NCI-H2227 (cell line): ENCODE measurements at regions not wholly inside any gene's neighbourhood (a gene's known extent, or its start where the extent isn't known, plus 50 kb on each side); places are given as distances from the start of the nearest gene placed in this dataset.
A peak's percentile ranks its signal among the peaks of the same experiment; 100 is the strongest.

Experiments
- DNase-seq: peaks from one replicate; lab custom pipeline; 2025; ENCODE audit not compliant: unreplicated experiment; lab: John Stamatoyannopoulos, UW

DNA sequence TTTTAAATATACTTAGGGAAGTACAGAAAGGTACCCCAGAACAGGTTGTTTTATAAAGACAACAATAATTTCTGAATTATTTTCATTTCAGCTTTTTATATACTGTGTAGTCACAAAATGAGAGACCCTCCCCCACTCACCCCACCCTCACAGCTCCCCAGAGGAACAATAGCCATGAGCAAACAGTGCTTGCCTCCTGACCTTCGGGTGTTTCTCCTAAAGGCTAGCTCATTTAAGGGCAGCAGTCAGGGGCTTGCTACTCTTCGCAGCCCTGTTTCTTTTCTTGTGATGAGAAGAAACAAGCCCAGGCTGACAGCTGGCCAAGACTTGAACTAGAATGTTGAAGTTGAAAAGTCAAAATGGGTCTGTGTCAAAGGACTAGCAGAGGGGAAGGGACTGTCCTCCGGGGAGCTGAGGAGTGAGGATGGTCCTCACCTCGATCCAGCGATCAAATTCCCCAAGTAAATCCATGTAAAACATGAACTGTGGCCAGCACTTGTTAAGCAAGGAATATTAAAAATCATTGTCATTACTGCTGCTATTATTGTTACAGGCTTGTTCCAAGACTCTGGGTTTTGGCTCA lies 133.8 kb upstream of the ARHGAP5 start:
- DNase-seq = no peak

GRCh38 chr14:31943861-31944255 lies 133.2 kb upstream of the ARHGAP5 start:
- no peak for DNase-seq

- DNase-seq = no peak
These were observed 132.6 kb upstream of the ARHGAP5 start for GRCh38 chr14:31944256-31945073.

GRCh38 chr14:31945074-31945613 lies 132.0 kb upstream of the ARHGAP5 start:
- DNase-seq = no peak

DNA sequence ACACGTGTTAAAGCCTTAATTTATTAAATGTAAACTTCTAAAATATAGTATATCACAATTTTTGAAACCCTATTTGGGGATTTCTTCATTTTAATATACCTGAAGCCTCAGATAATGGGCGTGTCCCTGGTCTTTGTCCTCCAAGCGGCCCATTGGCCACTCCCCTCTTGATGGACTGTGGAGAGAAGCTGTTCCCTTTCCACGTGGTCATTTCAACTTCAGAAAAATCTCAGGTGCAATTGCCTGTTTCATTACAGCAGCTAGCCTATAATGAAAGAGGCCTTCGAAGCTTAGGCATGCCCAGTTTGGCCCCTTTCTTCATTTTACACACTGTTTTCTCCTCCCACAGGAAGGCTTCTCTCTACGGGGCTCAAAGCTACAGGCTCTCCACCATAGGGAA lies 131.4 kb upstream of the ARHGAP5 start:
- DNase-seq = no peak

GRCh38 chr14:31947076-31947475 lies 130.0 kb upstream of the ARHGAP5 start:
- no peak for DNase-seq

DNA sequence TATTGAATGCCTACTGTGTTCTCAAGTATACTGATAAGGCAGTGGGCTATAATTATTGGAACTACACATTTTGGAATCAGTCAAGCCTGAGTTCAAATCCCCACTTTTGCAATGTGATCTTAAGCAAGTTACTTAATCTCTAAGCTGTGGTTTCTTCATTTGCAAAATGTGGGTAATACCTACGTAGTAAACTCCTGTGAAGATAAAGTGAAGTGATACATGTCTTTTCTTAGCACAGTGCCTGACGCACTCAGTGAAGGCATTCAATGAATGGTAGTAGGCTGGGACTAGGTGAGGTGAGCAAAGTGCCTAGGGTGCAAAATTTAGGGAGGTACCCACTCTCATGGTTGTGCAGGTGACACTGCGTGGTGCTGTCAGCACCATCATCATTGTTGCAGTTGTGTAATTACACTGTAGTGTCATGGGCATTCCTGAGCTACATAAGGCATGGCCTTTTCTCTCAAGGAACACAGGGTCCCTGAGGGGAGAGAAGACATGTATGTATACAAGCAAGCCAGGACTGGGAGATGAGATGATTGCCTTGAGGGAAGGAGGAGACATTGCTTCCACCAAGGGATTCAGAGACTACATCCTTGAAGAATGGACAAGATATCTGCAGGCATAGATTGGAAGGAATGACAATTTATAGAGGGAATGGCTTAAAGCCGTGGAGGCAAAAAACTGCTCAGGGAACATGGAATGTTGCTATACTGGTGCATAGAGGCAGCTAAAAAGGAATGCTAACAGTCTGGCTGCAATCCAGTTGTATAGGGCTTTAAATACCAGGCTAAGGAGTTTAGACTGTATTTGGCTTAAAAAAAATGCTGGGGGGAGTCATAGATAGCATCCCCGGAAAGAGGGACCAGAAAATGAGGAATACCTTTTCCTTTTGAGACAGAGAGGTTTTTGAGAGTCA lies 129.2 kb upstream of the ARHGAP5 start:
- DNase-seq = no peak

DNA sequence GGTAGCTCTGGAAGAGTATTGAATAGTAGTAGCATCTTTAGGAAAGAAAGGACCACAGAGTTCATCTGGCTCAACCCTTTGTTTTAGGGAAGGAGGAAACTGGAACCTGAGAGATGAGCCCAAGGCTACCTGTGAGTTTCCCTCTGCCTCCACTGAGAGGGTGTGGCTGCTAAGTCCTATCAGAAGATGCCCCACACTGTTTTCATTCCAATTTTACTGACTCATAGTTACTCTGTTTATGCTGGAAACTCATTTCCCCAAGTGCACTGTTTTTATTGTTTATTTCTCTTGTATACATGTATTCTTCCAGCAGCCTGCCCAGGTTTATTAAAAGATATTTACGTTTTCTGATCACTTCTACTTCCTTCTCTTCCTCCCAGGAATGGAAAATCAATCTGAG lies 127.4 kb upstream of the ARHGAP5 start:
- DNase-seq = no peak

DNA sequence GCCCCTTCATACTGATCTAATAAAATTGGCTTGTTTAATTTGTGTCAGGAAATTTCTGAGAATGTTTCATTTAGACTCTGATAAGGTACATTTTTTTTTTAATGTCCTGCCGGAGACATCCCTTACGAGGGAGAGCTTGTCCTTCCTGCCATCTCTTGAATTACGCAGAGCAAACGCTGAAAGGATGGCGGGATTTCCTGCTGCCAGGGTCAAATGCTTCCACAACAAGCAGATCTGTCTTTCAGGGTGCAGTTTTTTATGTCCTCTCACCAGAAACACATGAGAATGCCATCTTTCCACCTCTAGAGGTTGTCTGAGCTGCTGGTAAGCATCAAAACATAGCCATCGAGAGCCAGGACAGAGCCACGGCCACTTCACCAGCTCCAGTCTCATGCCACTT lies 126.8 kb upstream of the ARHGAP5 start:
- DNase-seq = no peak

DNA sequence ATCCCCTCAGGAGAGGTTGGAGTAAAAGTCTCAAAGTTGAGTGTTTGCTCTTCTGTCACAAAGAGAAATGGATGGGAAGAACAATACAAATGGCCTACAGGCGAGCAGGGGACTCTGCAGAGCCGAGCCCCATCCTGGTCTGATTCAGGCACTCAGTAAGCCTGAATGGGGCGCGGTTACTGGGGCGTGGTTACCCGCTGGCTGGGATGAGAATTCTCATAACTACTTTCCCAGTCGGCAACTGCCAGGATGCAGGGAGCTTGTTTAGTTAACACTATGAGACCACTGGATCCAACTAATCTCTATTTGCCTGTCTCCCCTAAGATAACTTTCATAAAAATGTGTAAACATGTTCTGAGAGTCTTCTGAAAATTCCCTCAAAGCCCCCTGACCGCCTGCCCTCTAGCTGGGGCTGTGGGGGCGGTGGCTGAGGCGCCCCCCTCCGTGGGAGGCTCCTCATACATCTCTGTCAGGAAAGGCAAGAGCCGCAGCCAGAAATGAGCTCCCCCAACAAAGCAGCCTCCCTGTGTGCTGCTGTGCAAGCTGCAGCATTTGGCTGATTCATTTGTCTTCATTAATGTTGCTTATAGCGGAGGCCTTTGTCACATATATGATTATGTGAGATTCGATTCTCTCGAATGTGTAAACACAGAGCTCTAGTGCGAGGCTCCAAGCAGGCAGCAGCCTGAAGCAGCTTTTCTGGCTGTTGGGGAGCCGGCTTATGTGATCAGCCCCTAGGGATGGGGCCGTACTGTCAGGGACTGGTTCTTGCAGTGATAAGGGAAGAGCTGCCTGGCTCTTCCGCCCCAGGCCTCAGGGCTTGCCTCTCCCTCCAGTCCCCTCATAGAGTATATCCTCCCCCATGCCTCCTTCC lies 126.1 kb upstream of the ARHGAP5 start:
- DNase-seq = peak; percentile 81

DNA sequence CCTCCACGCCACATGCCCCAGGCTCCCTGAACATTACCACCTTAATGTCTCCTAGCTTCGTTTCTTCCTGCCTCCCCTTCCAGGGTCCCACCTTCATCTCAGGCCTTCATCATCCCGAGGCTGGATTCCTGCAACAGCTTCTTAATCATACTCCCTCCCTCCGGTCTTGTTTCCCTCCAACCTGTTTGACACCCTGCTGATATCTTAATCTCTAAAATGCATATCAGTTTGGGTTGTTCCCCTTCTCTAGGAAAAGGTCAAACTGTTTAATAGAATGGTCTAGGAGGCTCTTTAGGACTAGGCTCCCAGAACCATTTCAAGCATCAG lies 125.5 kb upstream of the ARHGAP5 start:
- no peak for DNase-seq

DNA sequence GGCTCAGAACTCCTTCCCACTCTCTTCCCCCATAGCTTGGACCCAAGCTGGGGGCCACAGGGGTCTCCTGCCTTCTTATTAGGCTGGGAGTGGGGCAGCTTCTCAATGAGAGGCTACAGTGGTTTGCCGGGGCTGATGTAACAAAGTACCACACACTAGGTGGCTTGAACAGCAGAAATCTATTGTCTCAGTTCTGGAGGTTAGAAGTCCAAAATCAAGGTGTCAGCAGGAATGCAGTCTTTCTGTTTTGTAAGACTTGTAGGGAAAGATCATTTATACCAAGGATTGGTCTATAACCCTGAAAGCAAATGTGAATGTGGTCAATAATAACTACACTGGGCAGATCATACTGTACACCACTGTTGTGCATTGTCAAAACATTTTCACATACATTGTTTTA lies 124.5 kb upstream of the ARHGAP5 start:
- DNase-seq = no peak

DNA sequence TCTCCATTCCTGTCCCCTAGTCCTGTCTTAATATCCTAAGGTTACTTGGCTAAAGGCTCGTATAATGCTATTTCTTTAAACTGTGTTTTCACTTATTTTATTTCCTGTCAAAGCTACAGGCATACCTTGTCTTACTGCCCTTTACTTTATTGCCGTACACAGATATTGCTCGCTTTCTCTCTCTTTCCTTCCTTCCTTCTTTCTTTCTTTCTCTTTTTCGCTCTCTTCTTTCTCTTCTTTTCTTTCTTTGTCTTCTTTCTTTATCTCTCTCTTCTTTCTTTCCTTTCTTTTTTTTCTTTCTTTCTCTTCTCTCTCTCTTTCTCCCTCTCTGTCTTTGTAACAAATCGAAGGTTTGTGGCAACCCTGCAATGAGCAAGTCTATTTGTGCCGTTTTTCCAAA lies 123.9 kb upstream of the ARHGAP5 start:
- DNase-seq = no peak

DNA sequence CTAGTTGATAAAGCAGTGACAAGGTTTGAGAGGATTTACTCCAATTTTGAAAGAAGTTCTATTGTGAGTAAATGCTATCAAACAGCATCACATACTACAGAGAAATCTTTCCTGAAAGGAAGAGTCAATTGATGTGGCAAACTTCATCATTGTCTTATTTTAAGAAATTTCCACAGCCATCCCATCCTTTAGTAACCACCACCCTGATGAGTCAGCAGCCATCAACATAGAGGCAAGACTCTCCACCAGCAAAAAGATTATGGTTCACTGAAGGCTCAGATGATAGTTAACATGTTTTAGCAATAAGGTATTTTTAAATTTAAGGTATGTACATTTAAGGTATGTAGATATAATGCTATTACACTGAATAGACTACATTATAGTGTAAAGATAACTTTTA lies 122.1 kb upstream of the ARHGAP5 start:
- no peak for DNase-seq

- DNase-seq = no peak
These were observed 121.0 kb upstream of the ARHGAP5 start for GRCh38 chr14:31955936-31956579.

DNA sequence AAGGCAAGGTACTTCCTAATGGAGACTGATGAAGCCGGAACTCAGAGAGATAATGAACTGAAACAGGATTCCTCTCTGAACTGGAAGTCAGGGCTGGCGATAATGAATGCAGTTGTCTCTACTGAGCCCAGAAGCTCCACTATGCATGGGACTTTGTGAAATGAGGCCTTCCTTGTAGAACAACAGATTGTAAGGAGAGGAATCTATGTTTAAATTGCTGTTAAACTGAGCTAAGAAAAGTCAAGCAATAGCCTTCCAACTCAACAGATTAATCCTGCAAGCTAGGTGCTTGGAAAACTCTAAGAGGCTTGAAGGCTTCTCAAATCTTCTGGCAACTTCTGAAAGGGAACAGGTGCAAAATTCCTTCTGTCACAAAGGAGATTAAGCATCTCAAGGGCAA lies 119.5 kb upstream of the ARHGAP5 start:
- DNase-seq = no peak

- no peak for DNase-seq
These were observed 117.1 kb upstream of the ARHGAP5 start for GRCh38 chr14:31960039-31960438.

- DNase-seq = no peak
These were observed 115.2 kb upstream of the ARHGAP5 start for GRCh38 chr14:31961896-31962295.

DNA sequence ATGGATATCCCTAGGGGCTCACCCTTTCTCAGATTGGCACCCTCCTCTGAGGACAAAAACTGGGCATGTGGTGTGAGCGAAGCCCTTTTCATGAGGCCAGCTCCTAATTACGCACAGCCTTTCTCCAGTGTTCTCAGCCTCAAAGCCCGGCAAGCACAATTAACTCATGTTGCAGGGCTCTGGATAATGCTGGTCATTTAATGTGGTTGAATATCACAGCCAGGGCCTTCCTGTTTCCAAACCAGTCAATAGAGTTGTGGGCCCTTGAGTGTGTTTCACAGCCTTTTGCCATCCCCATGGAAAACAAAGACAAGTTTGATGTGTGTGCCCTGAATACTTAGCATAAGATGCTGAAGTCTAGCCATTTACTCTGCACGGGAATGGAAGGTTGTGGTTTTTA lies 114.2 kb upstream of the ARHGAP5 start:
- no peak for DNase-seq

- no peak for DNase-seq
These were observed 113.5 kb upstream of the ARHGAP5 start for GRCh38 chr14:31963587-31963986.
